H1 (cell line): ENCODE measurements at regions not wholly inside any gene's neighbourhood (a gene's known extent, or its start where the extent isn't known, plus 50 kb on each side); places are given as distances from the start of the nearest gene placed in this dataset.

Source experiments
- CBX8 ChIP-seq: fragments of 300-800, 300-1000 bp; sonication (generic); IDR thresholded peaks from 2 replicates; pipeline ENCODE4 v1.7.1; 2016; ENCODE audit warnings: low read depth, low read length, borderline replicate concordance
- EP300 ChIP-seq, 2 experiments: IDR thresholded peaks; 1 replicate in 1 of 2; 2 replicates in 1 of 2; pipeline ENCODE4 v1.6.1; 2011 to 2012; ENCODE audit warnings: low read depth in 2 of 2, low read length in 2 of 2, mild to moderate bottlenecking in 2 of 2, borderline replicate concordance in 1 of 2, inconsistent platforms in 1 of 2, moderate library complexity in 1 of 2
- JUND ChIP-seq: IDR thresholded peaks from 2 replicates; pipeline ENCODE4 v1.6.1; 2011; ENCODE audit warnings: mild to moderate bottlenecking, improper control_type of control experiment, low read length
- PHF8 ChIP-seq: fragments of 200-600 bp; sonication (generic); conservative IDR thresholded peaks from 2 replicates; pipeline ENCODE4 v1.7.1; 2012; ENCODE audit warnings: low read depth, mild to moderate bottlenecking, inconsistent platforms, low read length, moderate library complexity
- TAF1 ChIP-seq: IDR thresholded peaks from 2 replicates; pipeline ENCODE4 v1.6.1; 2011; ENCODE audit warnings: mild to moderate bottlenecking, low read depth, low read length

GRCh38 chr4:180823108-180823507, 1420.1 kb upstream of the TENM3 start:
- TF ChIP-seq CBX8 = no peak
- no peak for TF ChIP-seq EP300 (IDR thresholded peaks at IDR 0.05; ENCODE audit: borderline replicate concordance in 1 of 2, low read depth in 2 of 2, low read length in 2 of 2)
- TF ChIP-seq TAF1 = no peak
- TF ChIP-seq PHF8 = no peak
- no peak for TF ChIP-seq JUND
